Adipocyte (in vitro differentiated cells): ENCODE measurements at regions not wholly inside any gene's neighbourhood (a gene's known extent, or its start where the extent isn't known, plus 50 kb on each side); places are given as distances from the start of the nearest gene placed in this dataset.

Source experiments
- DNase-seq: peaks from one replicate; pipeline ENCODE4 v3.0.0-alpha.2; 2015; ENCODE audit warnings: low read depth
- H3K27me3 ChIP-seq: replicated peaks from 2 replicates; pipeline ENCODE4 v1.7.0; 2013; ENCODE audit warnings: mild to moderate bottlenecking, low read length, moderate library complexity; ENCODE audit not compliant: control insufficient read depth, insufficient read depth
- H3K36me3 ChIP-seq: 2 replicates; pipeline ENCODE4 v1.7.0; 2013; ENCODE audit warnings: low read length, mild to moderate bottlenecking, moderate library complexity; ENCODE audit not compliant: control insufficient read depth, insufficient read depth, severe bottlenecking
- H3K4me1 ChIP-seq: 2 replicates; pipeline ENCODE4 v1.7.0; 2013; ENCODE audit warnings: mild to moderate bottlenecking, low read length, moderate library complexity; ENCODE audit not compliant: control insufficient read depth, insufficient read depth
- H3K4me3 ChIP-seq: 2 replicates; pipeline ENCODE4 v1.7.0; 2013; ENCODE audit warnings: mild to moderate bottlenecking, low read length, moderate library complexity
- H3K9ac ChIP-seq: 2 replicates; pipeline ENCODE4 v1.7.0; 2013; ENCODE audit warnings: mild to moderate bottlenecking, low read length, moderate library complexity
- H3K9me3 ChIP-seq: 2 replicates; pipeline ENCODE4 v1.7.0; 2013; ENCODE audit warnings: mild to moderate bottlenecking, low read length, moderate library complexity; ENCODE audit not compliant: control insufficient read depth

DNA sequence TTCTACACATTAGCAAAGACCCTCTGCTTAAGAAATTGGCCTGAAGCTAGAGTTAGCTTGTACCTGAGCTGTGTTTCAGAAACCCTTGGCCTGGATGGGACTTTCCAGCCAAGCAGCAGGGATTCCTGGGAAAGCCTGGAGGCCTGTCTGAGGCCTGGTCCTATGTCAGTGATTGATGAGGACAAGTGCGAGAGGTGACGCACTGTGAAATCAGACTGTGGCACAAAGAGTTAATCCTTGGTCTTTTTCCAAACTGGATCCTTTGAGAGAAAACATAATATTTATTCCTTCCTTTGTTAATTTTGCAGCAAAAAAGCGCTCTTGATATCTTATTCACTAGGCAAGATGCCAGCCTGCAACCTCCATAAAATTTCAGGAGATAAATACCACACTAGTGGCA, 225.0 kb upstream of the ATP11B start:
- no peaks in the 10 kb centered on the region for H3K9me3 ChIP-seq
- DNase-seq = no peak
- H3K4me3 ChIP-seq = no peak overlapping the region
- no peaks in the 10 kb centered on the region for H3K4me1 ChIP-seq
- H3K9ac ChIP-seq = no peak overlapping the region
- H3K36me3 ChIP-seq = no peaks in the 10 kb centered on the region
- H3K27me3 ChIP-seq = no peaks in the 10 kb centered on the region

DNA sequence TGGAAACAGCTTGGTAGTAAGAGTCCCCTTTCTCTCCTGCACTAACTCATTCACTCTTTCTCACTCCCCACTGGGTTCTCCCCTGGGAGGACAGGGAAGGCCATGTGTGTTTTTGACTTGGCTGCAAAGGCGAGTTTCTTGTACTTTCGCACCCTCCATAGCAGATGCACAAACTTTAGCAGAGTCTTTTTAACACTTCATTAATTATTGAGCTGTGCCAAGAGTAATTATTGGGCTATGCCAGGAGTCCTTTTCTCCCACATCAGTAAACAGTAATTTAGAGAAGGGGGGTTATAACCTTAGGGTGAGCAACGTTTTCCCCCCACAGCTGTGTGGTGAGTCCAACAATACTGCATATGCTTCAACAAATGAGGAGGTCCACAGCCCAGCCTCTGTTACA, 224.4 kb upstream of the ATP11B start:
- H3K36me3 ChIP-seq = no peaks in the 10 kb centered on the region
- DNase-seq = no peak
- no peak overlapping the region for H3K9ac ChIP-seq
- no peaks in the 10 kb centered on the region for H3K4me1 ChIP-seq
- H3K4me3 ChIP-seq = no peak overlapping the region
- peaks cover 5% of the 10 kb centered on the region for H3K9me3 ChIP-seq
- no peaks in the 10 kb centered on the region for H3K27me3 ChIP-seq

DNA sequence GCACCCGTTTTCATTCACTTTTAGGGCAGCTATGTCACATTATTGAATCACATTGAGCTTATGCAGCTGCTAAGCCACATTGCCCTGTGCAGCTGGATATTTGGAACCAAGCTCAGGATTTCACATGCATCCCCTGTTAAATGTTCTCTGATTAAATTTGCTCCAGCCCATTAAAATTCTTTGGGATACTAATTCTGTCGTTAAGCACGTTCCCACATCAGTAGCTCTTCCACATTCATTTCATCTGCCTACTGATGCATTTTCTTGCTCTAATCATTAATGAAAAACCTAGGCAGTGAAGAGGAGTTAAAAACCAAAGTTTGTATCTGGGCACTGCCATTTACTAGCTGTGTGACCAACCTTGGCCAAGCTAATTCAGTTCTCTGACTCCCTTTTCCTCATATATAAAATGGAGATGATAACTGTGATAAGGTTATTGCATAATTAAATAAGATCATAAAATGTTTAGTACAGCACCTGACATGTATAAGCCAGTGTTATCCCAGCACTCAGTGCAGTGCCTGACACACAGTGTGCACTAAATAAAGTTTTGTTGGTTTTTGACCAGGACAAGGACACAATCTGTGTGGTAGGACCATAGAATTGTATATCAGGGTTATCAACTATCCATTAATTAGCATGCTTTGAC, 222.2 kb upstream of the ATP11B start:
- Histone ChIP-seq H3K9me3 (peaks cover 12% of the 10 kb centered on the region), H3K4me3 (no peak overlapping the region), H3K27me3 (no peaks in the 10 kb centered on the region), H3K36me3 (no peaks in the 10 kb centered on the region), H3K4me1 (no peaks in the 10 kb centered on the region), H3K9ac (no peak overlapping the region)
- no peak for DNase-seq

DNA sequence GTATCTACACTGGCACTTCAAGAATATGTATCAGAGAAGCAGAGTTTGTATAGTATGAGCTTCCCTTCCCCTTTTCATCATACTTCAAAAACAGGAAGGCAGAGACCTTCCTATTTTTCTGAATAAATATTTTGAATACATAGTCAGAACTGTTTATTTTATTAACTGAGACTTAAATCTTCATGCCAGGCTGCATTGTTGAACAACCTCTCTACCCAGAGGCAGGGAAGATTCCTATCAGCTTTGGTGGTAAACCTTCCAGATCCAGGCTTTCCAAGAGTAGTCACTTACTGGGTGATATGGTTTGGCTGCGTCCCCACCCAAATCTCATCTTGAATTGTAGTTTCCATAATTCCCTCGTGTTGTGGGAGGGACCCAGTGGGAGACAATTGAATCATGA, 217.4 kb upstream of the ATP11B start:
- Histone ChIP-seq H3K36me3 (no peaks in the 10 kb centered on the region), H3K4me3 (no peak overlapping the region), H3K9me3 (peaks cover 12% of the 10 kb centered on the region), H3K9ac (no peak overlapping the region), H3K27me3 (no peaks in the 10 kb centered on the region), H3K4me1 (no peaks in the 10 kb centered on the region)
- no peak for DNase-seq

DNA sequence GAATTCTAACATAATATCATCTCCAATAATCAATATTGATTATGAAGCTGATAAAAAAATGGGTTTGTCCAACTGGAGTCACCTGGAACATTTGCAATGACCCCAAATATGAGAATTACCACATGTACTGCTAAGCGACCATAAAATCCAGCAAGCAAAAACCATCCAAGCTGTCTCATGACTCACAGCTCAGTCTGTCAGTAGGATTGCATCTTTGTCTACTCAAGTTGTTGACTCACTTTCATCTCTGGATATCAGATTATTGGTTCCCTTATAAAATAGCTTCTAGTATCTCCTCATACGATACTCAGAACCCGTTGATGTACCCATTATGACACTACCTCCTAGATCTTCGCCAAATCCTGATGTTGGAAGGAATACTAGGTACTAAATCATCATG, 209.8 kb upstream of the ATP11B start:
- H3K9me3 ChIP-seq = no peaks in the 10 kb centered on the region
- H3K27me3 ChIP-seq = no peaks in the 10 kb centered on the region
- H3K9ac ChIP-seq = no peak overlapping the region
- no peak overlapping the region for H3K4me3 ChIP-seq
- no peak for DNase-seq
- no peaks in the 10 kb centered on the region for H3K36me3 ChIP-seq
- no peaks in the 10 kb centered on the region for H3K4me1 ChIP-seq

DNA sequence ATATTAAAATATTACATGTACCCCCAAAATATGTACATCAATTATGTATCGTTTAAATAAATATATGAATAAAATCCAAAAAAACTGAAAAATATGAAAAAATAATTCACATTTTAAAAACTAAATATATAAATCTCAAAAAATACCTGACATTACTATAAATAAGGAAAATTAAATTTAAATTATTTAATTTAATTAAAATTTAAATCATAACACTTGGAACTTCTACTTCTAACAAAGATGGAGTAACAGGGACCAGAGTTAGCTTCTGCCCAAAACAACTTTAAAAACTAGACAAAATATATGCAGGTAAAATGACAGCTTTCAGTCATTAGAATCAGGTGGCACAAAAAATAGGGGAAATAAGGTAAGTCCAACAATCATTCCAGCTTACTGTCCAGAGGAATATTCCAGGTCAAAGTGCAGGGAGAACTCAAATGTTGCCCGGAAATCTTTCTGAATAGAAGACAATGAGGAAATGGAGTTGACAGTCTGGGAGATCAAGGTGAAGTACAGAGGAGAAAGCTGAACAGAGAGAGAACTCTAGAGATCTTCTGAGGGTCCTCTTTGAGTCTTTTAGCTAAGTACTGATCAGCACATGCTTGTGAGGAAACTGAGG, 207.7 kb upstream of the ATP11B start:
- no peak overlapping the region for H3K9ac ChIP-seq
- no peaks in the 10 kb centered on the region for H3K4me1 ChIP-seq
- no peaks in the 10 kb centered on the region for H3K36me3 ChIP-seq
- no peak for DNase-seq
- H3K4me3 ChIP-seq = no peak overlapping the region
- peaks cover 4% of the 10 kb centered on the region for H3K9me3 ChIP-seq
- H3K27me3 ChIP-seq = no peaks in the 10 kb centered on the region

DNA sequence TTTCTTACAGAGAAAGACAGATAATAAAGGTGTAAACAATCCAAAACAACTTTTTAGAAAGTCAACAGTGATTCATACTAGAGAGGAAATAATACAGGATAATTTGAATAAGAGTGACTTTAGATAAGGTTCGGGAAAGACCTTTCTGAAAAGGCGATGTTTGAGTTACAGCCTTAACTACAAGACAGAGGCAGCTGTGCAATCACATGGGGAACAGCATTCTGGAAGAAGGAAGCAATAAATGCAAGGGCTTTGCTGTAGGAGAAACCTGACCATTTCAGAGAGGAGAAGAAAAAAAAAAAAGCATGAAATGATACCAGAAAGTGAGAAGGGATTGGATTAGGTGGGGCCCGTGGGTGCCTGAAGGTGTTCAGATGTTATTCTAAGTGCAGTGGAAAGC, 200.6 kb upstream of the ATP11B start:
- Histone ChIP-seq H3K4me3 (no peak overlapping the region), H3K9ac (no peak overlapping the region), H3K4me1 (no peaks in the 10 kb centered on the region), H3K36me3 (no peaks in the 10 kb centered on the region), H3K9me3 (peaks cover 4% of the 10 kb centered on the region), H3K27me3 (peaks cover 5% of the 10 kb centered on the region)
- DNase-seq = no peak

DNA sequence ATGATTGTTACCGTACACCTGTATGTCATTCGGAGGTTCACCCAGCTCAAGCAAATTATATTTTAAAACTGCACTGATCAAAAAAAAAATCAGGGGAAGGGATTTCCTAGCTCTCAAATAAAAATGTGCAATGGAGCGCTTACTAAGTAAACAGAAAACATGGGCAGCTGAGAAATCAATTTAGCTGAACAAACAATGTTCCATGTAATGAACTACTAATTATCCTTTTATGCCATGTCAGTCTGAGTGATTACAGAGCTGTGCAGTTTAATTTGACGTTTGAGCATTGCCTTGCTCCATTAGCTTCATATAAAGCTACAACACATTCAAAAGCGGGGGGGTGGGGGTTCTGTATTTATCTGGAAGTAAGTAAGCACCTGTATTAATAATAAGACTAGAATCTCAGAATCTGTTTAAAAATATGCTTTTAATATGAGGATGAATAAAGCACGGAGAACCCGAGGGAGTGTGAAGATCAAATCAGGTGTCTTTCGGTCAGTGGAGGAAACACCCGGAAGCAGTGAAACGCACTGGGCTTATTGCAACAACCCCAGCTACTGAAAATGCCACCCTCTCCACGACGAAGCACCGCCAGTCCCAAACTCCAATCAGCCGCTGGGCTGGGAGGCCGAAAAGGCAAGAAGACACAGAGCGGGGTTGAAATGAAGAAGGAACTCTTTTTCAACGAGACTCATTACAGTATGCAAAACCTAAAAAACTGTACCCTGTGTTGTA, 196.5 kb upstream of the ATP11B start:
- no peak for DNase-seq
- Histone ChIP-seq H3K9ac (no peak overlapping the region), H3K4me3 (no peak overlapping the region), H3K4me1 (no peaks in the 10 kb centered on the region), H3K27me3 (peaks cover 5% of the 10 kb centered on the region), H3K36me3 (no peaks in the 10 kb centered on the region), H3K9me3 (no peaks in the 10 kb centered on the region)

DNA sequence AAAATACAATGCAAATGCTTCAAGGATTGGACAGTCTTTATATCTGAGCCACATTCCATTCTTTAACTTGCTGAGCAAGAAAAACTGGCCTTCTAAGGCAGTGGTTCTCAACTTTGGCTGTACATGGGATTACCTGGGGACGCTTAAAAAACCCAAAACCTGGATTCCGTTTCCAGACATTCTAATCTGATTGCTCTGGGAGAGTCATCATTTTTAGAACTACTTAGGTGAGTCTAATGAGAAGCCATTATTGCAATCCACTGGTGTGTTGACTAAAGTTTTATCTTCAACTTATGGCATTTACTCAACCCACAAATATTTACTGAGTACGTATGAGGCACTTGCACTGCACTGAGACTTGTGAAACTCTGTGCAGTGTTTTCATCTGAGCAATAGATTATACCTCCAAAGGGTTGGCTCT, 195.7 kb upstream of the ATP11B start:
- no peaks in the 10 kb centered on the region for H3K9me3 ChIP-seq
- no peaks in the 10 kb centered on the region for H3K36me3 ChIP-seq
- no peak for DNase-seq
- no peak overlapping the region for H3K9ac ChIP-seq
- H3K4me3 ChIP-seq = no peak overlapping the region
- no peaks in the 10 kb centered on the region for H3K4me1 ChIP-seq
- H3K27me3 ChIP-seq = peaks cover 5% of the 10 kb centered on the region

DNA sequence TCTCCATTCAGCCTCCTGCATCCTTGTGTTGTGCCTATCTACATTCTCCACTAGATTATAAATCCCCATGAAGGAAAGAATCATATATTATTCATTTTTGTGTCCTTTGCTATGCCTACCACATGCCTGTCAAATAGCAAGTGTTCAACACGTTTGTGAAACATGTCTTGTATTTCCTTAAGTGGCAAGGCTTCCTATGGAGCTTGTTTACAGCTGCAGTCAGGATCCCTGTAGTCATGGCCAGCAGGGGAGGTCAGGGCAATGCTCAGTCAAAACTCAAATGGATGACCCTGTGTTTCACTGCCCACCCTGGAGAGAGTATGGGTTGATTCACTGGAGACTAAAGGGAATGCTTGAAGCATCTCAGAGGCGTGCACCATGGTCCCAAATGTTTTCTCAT, 191.7 kb upstream of the ATP11B start:
- no peaks in the 10 kb centered on the region for H3K27me3 ChIP-seq
- no peaks in the 10 kb centered on the region for H3K4me1 ChIP-seq
- no peak overlapping the region for H3K9ac ChIP-seq
- no peaks in the 10 kb centered on the region for H3K9me3 ChIP-seq
- H3K4me3 ChIP-seq = no peak overlapping the region
- no peak for DNase-seq
- H3K36me3 ChIP-seq = no peaks in the 10 kb centered on the region

DNA sequence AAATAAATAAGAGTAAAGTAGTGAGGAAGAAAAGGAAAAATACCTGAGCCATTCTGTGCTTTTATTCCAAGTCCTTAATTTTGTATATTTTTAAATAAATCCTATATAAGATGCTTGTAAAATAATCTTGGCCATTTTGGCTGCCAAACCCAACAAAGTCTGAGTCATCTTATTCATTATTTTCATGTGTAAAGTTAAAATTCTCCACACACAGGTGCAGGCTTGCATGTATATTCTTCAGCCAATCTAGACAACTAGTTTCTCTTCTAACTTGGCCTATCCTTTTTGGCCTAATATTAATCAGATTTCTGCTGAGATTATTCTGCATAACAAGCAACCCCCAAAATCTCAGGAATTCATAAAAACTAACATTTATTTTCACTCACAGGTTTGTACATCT, 189.8 kb upstream of the ATP11B start:
- no peak for DNase-seq
- no peak overlapping the region for H3K4me3 ChIP-seq
- H3K36me3 ChIP-seq = no peaks in the 10 kb centered on the region
- H3K27me3 ChIP-seq = no peaks in the 10 kb centered on the region
- H3K9ac ChIP-seq = no peak overlapping the region
- H3K9me3 ChIP-seq = no peaks in the 10 kb centered on the region
- no peaks in the 10 kb centered on the region for H3K4me1 ChIP-seq
